Fibroblast of skin of left quadriceps (primary cell): ENCODE measurements at regions not wholly inside any gene's neighbourhood (a gene's known extent, or its start where the extent isn't known, plus 50 kb on each side); places are given as distances from the start of the nearest gene placed in this dataset.
"Not testable (repeated sequence)": the region's sequence is repeated elsewhere in the genome, so short reads cannot be mapped to it uniquely, and the experiment has no call there.

Experiments used
- DNase-seq, 2 experiments: peaks; one replicate each; pipeline ENCODE4 v3.0.0-alpha.2; 2013; ENCODE audit warnings: low read depth in 2 of 2

- no peak for DNase-seq
Measured at GRCh38 chr7:110281362-110281761, 809.6 kb upstream of the LRRN3 start.

GRCh38 chr7:110283056-110283455 lies 807.9 kb upstream of the LRRN3 start:
- DNase-seq: no peak

DNA sequence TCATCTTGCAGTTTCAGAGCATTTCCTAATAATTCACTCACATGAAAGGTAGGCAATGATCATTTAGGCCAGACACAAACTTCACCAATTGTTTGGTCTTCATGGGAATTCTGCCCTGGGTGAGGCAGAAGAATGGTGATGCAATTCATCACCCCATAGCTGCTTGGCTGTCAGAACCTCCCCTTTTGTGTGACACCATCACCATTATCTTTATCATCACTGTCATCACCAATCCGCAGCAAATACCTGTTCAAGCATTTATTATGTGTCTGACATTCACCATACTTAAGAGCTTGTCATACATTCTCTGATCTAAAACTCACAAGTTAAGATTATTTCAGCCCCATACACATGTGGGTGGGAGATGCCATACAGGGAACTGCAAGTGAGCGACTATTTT lies 799.5 kb upstream of the LRRN3 start:
- no peak for DNase-seq

DNA sequence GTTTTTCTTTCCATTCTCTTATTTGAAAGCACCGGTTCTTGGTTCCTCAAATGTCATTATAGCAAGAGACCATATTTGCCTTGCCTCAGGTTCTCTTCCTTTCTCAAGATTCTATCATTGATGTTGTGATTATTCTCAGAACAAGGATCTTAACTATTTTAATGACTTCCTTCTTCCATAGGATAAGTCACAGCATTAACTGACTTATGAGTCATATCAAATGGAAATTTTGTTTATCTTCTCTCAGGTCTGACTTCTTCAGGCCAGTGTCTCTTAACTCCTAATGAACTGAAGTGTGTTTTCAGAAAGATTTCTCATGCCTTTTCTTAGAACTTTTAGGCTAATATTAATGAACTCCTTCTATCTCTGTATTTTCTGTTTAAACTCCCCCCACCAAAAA lies 794.6 kb upstream of the LRRN3 start:
- no peak for DNase-seq

DNA sequence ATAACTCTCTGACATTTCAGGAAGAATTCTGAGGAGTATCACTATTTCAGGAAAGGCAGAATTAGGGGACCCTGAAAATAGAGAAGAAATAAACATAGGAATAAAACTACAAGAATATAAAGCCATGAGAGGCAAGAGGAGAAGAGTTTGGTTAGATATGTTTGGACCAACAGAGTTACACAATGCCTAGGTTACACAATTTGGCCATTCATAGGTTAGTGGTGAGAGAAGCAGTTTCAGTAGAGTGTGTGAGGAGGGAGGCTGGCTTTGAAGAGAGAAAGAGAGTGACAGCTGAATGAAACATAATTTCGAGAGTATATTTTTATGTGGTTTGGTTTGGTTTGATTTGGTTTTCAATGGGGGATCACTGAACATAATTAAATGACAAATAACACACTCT lies 783.2 kb upstream of the LRRN3 start:
- no peak for DNase-seq

DNA sequence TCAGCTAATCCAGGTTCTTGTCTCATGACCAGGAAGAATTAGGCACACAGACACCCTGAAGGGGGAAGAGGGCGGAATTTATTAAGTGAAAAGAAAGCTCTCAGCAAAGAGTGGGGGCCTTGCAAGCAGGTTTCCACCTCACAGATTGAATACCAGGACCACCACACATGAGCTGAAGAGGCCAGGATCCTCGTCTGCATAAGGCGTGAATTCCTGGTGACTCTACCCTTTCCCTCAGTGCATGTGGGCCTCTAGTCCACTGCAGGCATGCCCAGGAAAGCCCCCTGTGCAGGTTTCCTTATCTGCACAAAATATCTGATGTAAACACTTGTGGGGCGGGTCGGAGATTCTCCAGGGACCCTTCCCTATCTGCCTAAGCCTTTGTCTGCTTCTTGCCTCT lies 782.1 kb upstream of the LRRN3 start:
- no peak for DNase-seq

GRCh38 chr7:110309941-110310340 lies 781.0 kb upstream of the LRRN3 start:
- DNase-seq: no peak

- no peak for DNase-seq
Measured at GRCh38 chr7:110311556-110311955, 779.4 kb upstream of the LRRN3 start.

DNA sequence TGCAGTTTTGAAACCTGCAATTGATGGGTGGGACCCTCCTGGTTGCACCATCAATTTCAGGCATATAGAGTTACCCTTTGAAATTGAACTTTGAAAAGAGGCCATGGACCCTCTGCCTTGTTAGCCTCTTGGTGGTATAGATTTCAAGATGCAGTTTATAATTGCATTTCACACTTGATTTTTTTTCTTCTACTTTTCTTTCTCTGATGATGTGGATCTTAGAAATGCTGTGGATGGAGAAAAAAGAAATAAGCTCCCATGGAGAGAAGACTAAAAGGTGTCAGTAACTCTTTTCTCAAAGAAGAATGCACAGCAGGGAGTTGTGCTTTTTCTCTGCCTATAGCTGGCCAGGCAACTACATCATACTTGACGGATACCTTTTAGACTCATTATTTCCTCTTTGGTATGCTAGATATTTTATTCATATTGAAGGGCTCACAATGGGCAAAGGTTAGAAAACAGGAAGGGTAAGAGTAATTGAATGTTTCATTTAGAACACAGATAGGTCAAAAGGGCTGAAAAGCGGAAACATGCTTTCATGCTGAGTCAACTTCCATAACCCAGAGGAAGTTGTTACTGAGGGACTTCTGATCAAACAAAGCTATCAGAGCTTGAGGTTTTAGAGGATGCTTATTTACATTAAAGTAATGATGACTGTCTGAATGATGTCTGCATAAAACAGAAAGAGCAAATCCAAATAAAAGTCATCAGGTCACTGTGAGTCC lies 773.2 kb upstream of the LRRN3 start:
- no peak for DNase-seq

DNA sequence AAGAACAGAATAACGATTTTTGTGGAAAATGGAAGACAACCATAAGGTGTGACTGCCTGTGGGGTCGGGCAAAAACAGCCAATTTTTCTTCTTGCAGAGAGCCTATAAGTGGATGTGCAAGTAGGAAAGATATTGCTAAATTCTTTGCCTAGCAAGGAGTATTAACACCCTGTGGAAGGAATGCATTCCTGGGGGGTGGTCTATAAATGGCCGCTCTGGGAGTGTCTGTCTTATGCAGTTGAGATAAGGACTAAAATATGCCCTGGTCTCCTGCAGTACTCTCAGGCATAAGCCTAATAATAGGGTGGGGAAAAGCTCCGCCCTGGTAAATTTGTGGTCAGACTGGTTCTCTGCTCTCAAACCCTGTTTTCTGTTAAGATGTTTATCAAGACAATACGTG lies 770.6 kb upstream of the LRRN3 start:
- DNase-seq: not testable (repeated sequence)

DNA sequence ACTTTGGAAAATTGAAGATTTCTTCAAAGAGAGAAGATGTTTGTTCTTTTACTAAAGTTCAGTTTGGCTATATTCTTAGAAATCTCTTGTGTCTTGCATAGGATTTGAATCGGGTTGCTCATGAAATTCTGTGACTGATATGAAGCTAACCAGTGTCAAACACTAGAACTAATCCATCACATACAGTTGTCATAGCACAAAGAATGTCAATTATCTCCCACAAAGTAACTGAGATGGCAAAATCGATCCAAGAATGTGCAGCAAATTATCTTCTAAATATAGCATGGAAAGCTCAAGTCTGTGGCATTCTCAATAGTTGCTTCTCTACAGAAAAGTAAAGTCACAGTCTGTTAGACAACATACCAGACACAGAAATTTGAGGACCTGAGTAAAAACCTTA lies 768.1 kb upstream of the LRRN3 start:
- no peak for DNase-seq

- DNase-seq: no peak
Measured at GRCh38 chr7:110326966-110327365, 764.0 kb upstream of the LRRN3 start.

DNA sequence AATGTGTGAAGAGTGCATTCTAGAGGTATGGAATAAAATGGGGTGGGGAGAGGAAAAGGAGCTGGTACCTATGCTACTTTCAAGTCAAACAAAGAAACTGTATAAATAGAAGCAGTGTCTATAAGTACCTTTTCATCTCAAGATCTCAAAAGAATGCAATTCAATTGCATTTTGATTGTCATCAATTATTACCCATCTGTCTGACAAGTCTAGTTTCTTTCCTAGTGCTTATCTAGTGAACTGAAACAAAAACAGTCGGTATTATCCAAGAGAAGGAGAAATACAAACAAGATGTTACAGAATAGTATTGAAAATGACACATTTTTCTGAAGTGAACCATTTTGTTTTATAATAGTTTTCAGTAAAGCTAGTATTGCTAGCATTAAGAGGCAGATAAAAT lies 754.5 kb upstream of the LRRN3 start:
- DNase-seq: no peak

GRCh38 chr7:110337646-110338045 lies 753.3 kb upstream of the LRRN3 start:
- DNase-seq: no peak

GRCh38 chr7:110347081-110347480 lies 743.8 kb upstream of the LRRN3 start:
- DNase-seq: no peak

DNA sequence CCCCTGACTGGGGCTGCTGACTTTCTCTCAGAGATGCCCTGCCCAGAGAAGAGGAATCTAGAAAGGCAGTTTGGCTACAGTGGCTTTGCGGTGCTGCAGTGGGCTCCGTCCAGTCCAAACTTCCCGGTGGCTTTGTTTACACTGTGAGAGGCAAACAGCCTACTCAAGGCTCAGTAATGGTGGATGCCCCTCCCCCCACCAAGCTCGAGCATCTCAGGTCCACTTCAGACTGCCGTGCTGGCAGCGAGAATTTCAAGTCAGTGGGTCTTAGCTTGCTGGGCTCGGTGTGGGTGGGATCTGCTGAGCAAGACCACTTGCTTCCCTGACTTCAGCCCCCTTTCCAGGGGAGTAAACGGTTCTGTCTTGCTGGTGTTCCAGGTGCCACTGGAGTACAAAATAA lies 734.5 kb upstream of the LRRN3 start:
- DNase-seq: no peak

DNA sequence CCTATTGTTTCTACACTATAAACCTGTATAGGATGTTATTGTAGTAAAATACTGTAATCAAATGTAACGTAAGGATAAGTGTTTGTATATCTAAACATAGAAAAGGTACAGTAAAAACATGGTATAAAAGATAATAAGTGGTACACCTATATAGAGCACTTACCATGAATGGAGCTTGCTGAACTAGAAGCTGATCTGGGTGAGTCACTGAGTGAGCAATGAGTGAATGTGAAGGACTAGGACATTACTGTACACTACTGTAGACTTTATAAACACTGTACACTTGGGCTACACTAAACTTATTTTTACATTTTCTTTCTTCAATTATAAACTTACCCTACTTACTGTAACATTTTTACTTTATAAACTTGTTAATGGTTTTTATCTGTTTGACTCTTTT lies 732.9 kb upstream of the LRRN3 start:
- no peak for DNase-seq

- no peak for DNase-seq
Measured at GRCh38 chr7:110371709-110372108, 719.2 kb upstream of the LRRN3 start.

- no peak for DNase-seq
Measured at GRCh38 chr7:110372685-110373084, 718.2 kb upstream of the LRRN3 start.

DNA sequence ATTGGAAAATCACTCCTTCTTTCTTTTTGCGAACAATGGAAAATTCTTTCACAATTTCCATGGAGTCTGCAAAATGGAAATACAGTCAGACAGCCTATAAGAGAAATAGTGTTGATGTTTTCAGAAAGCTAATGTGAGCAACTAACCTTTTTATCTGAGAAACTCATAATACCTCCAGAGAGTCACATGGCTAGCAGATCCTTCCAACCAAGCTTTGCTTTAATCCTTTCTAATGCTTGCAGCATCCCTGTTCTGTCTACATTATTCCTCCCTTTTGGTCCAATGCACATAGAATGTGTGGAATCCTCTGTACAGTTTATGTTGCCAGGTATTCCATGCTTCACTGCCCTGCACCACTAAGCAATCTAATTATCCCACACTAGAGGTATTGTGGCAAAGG lies 717.5 kb upstream of the LRRN3 start:
- no peak for DNase-seq

GRCh38 chr7:110373859-110374258 lies 717.1 kb upstream of the LRRN3 start:
- no peak for DNase-seq

DNA sequence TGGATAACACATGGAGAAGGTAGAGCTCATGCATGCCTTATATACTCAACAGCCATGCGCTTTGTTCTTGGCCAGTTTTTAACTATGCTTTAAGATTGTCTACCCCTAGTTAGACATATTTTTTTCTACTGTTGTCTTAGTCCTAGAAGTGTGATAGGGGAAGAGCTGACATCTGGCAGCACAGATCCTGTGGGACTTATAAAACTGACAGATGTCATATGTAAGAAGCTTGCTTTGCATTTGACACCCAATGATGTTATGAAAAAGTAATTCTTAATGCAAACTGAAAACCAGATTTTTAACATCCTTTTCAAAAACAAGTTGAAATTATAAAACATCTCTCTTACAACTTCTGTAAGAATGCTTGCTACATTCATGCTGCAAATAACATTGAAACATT lies 715.9 kb upstream of the LRRN3 start:
- no peak for DNase-seq

DNA sequence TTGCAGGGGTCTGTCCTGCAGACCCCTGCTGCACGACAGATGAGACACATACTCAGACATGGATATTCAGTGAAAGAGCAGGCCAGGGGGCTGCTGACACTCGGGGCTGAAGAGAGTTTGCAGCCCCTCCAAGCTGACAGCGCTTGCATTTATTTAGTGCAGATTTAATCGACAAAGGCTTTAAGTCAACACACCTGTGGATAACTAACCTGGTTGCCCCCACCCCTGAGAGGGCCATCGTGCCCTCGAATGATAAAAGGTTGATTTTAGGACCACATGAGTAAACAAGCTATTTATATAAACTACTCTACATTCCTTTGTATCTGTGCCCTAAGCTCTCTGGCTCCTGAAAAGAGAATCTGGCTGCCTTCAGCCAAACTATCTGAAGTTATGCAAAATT lies 708.2 kb upstream of the LRRN3 start:
- no peak for DNase-seq

DNA sequence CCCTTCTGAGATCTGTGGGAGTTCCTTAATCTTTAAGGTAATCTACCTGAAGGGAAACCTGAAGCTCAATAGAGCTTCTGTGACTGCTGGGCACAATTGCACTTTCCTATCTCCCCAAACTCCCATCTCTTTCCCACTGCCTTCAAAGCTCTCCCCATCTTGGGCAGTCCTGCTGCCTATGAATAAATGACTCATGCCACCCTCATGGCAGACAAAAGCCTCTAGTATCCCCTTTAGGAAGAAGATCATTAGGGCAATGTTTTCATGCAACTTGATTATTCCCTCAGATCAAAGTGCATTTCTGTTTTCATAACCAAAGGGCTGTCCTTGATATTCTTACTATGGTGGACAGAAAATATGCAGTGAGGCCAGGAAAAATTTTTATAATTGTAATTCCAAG lies 704.9 kb upstream of the LRRN3 start:
- DNase-seq: no peak
